Activated CD4-positive, alpha-beta T cell treated with anti-CD3 and anti-CD28 coated beads, Interleukin-2, amount 10 ng/mL, durations not matched to agents 7 days and 5 days (primary cell): ENCODE measurements at regions not wholly inside any gene's neighbourhood (a gene's known extent, or its start where the extent isn't known, plus 50 kb on each side); places are given as distances from the start of the nearest gene placed in this dataset.
"Not testable (repeated sequence)": the region's sequence is repeated elsewhere in the genome, so short reads cannot be mapped to it uniquely, and the experiment has no call there.

ENCODE experiments used
- CTCF ChIA-PET: fragments of 350-600 bp; sonication (Branson Sonifier 250); formaldehyde crosslinking; loops from one replicate; lab custom pipeline; 2021; ENCODE audit warnings: antibody characterized with exemption; lab: Charles Lee
- POLR2A ChIA-PET: fragments of 350-600 bp; sonication (Branson Sonifier 250); formaldehyde crosslinking; loops from one replicate; lab custom pipeline; 2021; ENCODE audit warnings: antibody characterized with exemption; lab: Charles Lee
- DNase-seq: peaks from one replicate; pipeline ENCODE4 v3.0.0-alpha.2; 2020
- H3K27ac Mint-ChIP-seq: one replicate; pipeline ENCODE4 v1.8.0; 2021; ENCODE audit warnings: mild to moderate bottlenecking, moderate library complexity, mixed read lengths
- H3K27me3 Mint-ChIP-seq: one replicate; pipeline ENCODE4 v1.8.0; 2021; ENCODE audit warnings: mixed read lengths
- H3K36me3 Mint-ChIP-seq: one replicate; pipeline ENCODE4 v1.8.0; 2021; ENCODE audit warnings: low read depth, mixed read lengths
- H3K4me1 Mint-ChIP-seq: one replicate; pipeline ENCODE4 v1.8.0; 2021; ENCODE audit warnings: mixed read lengths
- H3K4me3 Mint-ChIP-seq: one replicate; pipeline ENCODE4 v1.8.0; 2021; ENCODE audit warnings: mild to moderate bottlenecking, moderate library complexity, mixed read lengths
- H3K9me3 Mint-ChIP-seq: one replicate; pipeline ENCODE4 v1.8.0; 2021; ENCODE audit warnings: mixed read lengths

GRCh38 chr5:127192836-127193338 is 97.7 kb upstream of the MEGF10 start:
- H3K27me3 Mint-ChIP-seq: peaks cover 9% of the 10 kb centered on the region
- ChIA-PET CTCF (no interaction called here), POLR2A (no interaction called here)
- no peaks in the 10 kb centered on the region for H3K9me3 Mint-ChIP-seq
- no peak overlapping the region for H3K4me3 Mint-ChIP-seq
- no peaks in the 10 kb centered on the region for H3K4me1 Mint-ChIP-seq
- no peak for DNase-seq
- no peak overlapping the region for H3K27ac Mint-ChIP-seq
- no peaks in the 10 kb centered on the region for H3K36me3 Mint-ChIP-seq

GRCh38 chr5:127196042-127196441 is 94.6 kb upstream of the MEGF10 start:
- no peak overlapping the region for H3K4me3 Mint-ChIP-seq
- H3K27me3 Mint-ChIP-seq: peaks cover 11% of the 10 kb centered on the region
- H3K9me3 Mint-ChIP-seq: no peaks in the 10 kb centered on the region
- no peaks in the 10 kb centered on the region for H3K4me1 Mint-ChIP-seq
- no peaks in the 10 kb centered on the region for H3K36me3 Mint-ChIP-seq
- CTCF ChIA-PET: no interaction called here
- POLR2A ChIA-PET: no interaction called here
- no peak for DNase-seq
- no peak overlapping the region for H3K27ac Mint-ChIP-seq

- DNase-seq, H3K4me1 Mint-ChIP-seq, H3K4me3 Mint-ChIP-seq, H3K36me3 Mint-ChIP-seq, H3K9me3 Mint-ChIP-seq, CTCF ChIA-PET, H3K27ac Mint-ChIP-seq: not testable (repeated sequence)
- peaks cover 11% of the 10 kb centered on the region for H3K27me3 Mint-ChIP-seq
- POLR2A ChIA-PET: interaction anchor here (0.6 kb wide), 1 partner anchor 10 kb away, joined by 3 read pairs; no protein-coding TSS in a partner anchor
These were observed 93.0 kb upstream of the MEGF10 start for GRCh38 chr5:127197402-127198167.

GRCh38 chr5:127202738-127203137 is 87.9 kb upstream of the MEGF10 start:
- CTCF ChIA-PET: not testable (repeated sequence)

GRCh38 chr5:127203818-127204217 is 86.8 kb upstream of the MEGF10 start:
- peaks cover 7% of the 10 kb centered on the region for H3K27me3 Mint-ChIP-seq

More at GRCh38 chr5:127202738-127203137, 87.9 kb upstream of the MEGF10 start:
- H3K4me3 Mint-ChIP-seq, H3K4me1 Mint-ChIP-seq, H3K27me3 Mint-ChIP-seq, H3K36me3 Mint-ChIP-seq, H3K9me3 Mint-ChIP-seq, DNase-seq, POLR2A ChIA-PET, H3K27ac Mint-ChIP-seq: not testable (repeated sequence)

GRCh38 chr5:127205147-127205546 is 85.4 kb upstream of the MEGF10 start:
- Mint-ChIP-seq H3K9me3 (no peaks in the 10 kb centered on the region), H3K27me3 (peaks cover 15% of the 10 kb centered on the region), H3K36me3 (no peaks in the 10 kb centered on the region), H3K4me1 (no peaks in the 10 kb centered on the region), H3K4me3 (no peak overlapping the region), H3K27ac (no peak overlapping the region)
- CTCF ChIA-PET: no interaction called here
- DNase-seq: no peak
- POLR2A ChIA-PET: interaction anchor here (0.7 kb wide), 1 partner anchor 10 kb away, joined by 3 read pairs; no protein-coding TSS in a partner anchor

More at GRCh38 chr5:127203818-127204217, 86.8 kb upstream of the MEGF10 start:
- Mint-ChIP-seq H3K4me1 (no peaks in the 10 kb centered on the region), H3K27ac (no peak overlapping the region), H3K9me3 (no peaks in the 10 kb centered on the region), H3K36me3 (no peaks in the 10 kb centered on the region), H3K4me3 (no peak overlapping the region)
- ChIA-PET POLR2A (no interaction called here), CTCF (no interaction called here)
- no peak for DNase-seq

- H3K4me3 Mint-ChIP-seq: no peak overlapping the region
- CTCF ChIA-PET: no interaction called here
These were observed 84.1 kb upstream of the MEGF10 start for GRCh38 chr5:127206320-127207113.

GRCh38 chr5:127210042-127210441 is 80.6 kb upstream of the MEGF10 start:
- ChIA-PET POLR2A (no interaction called here), CTCF (no interaction called here)
- DNase-seq: no peak
- H3K36me3 Mint-ChIP-seq: no peaks in the 10 kb centered on the region
- H3K27ac Mint-ChIP-seq: no peak overlapping the region
- H3K27me3 Mint-ChIP-seq: peaks cover 22% of the 10 kb centered on the region
- H3K4me1 Mint-ChIP-seq: no peaks in the 10 kb centered on the region
- peaks cover 4% of the 10 kb centered on the region for H3K9me3 Mint-ChIP-seq
- no peak overlapping the region for H3K4me3 Mint-ChIP-seq

More at GRCh38 chr5:127206320-127207113, 84.1 kb upstream of the MEGF10 start:
- POLR2A ChIA-PET: no interaction called here
- Mint-ChIP-seq H3K36me3 (no peaks in the 10 kb centered on the region), H3K27ac (no peak overlapping the region), H3K27me3 (peaks cover 21% of the 10 kb centered on the region), H3K4me1 (no peaks in the 10 kb centered on the region), H3K9me3 (no peaks in the 10 kb centered on the region)
- DNase-seq: no peak

GRCh38 chr5:127213231-127213630 is 77.4 kb upstream of the MEGF10 start:
- H3K4me3 Mint-ChIP-seq: no peak overlapping the region
- DNase-seq: no peak
- no peaks in the 10 kb centered on the region for H3K4me1 Mint-ChIP-seq
- H3K9me3 Mint-ChIP-seq: peaks cover 4% of the 10 kb centered on the region
- peaks cover 18% of the 10 kb centered on the region for H3K27me3 Mint-ChIP-seq
- CTCF ChIA-PET: no interaction called here
- H3K36me3 Mint-ChIP-seq: no peaks in the 10 kb centered on the region
- POLR2A ChIA-PET: no interaction called here
- no peak overlapping the region for H3K27ac Mint-ChIP-seq

GRCh38 chr5:127216143-127216542 is 74.5 kb upstream of the MEGF10 start:
- no peaks in the 10 kb centered on the region for H3K4me1 Mint-ChIP-seq
- CTCF ChIA-PET: no interaction called here

GRCh38 chr5:127216898-127217675 is 73.5 kb upstream of the MEGF10 start:
- DNase-seq: no peak
- no peak overlapping the region for H3K27ac Mint-ChIP-seq
- peaks cover 3% of the 10 kb centered on the region for H3K27me3 Mint-ChIP-seq
- H3K4me3 Mint-ChIP-seq: no peak overlapping the region
- H3K36me3 Mint-ChIP-seq: no peaks in the 10 kb centered on the region
- peaks cover 4% of the 10 kb centered on the region for H3K9me3 Mint-ChIP-seq
- CTCF ChIA-PET: no interaction called here
- no peaks in the 10 kb centered on the region for H3K4me1 Mint-ChIP-seq
- POLR2A ChIA-PET: no interaction called here

More at GRCh38 chr5:127216143-127216542, 74.5 kb upstream of the MEGF10 start:
- no peak overlapping the region for H3K27ac Mint-ChIP-seq
- no peak for DNase-seq
- peaks cover 4% of the 10 kb centered on the region for H3K9me3 Mint-ChIP-seq
- no peaks in the 10 kb centered on the region for H3K36me3 Mint-ChIP-seq
- H3K27me3 Mint-ChIP-seq: peaks cover 7% of the 10 kb centered on the region
- POLR2A ChIA-PET: no interaction called here
- no peak overlapping the region for H3K4me3 Mint-ChIP-seq

GRCh38 chr5:127221936-127222335 is 68.7 kb upstream of the MEGF10 start:
- H3K27me3 Mint-ChIP-seq, CTCF ChIA-PET, H3K4me3 Mint-ChIP-seq, H3K9me3 Mint-ChIP-seq, H3K4me1 Mint-ChIP-seq, POLR2A ChIA-PET, H3K27ac Mint-ChIP-seq, DNase-seq, H3K36me3 Mint-ChIP-seq: not testable (repeated sequence)
